SU-DHL-6 (cell line): ENCODE measurements at regions not wholly inside any gene's neighbourhood (a gene's known extent, or its start where the extent isn't known, plus 50 kb on each side); places are given as distances from the start of the nearest gene placed in this dataset.
"Not testable (repeated sequence)": the region's sequence is repeated elsewhere in the genome, so short reads cannot be mapped to it uniquely, and the experiment has no call there.

Experiments
- H2AFZ ChIP-seq: fragments of 200-600 bp; sonication (generic); 2 replicates; pipeline ENCODE4 v1.6.1; 2014; ENCODE audit warnings: low read depth, mild to moderate bottlenecking, moderate library complexity, mixed read lengths, antibody characterized with exemption, low read length; ENCODE audit not compliant: severe bottlenecking
- H3F3A ChIP-seq: fragments of 200-600 bp; shearing (Covaris generic); 2 replicates; pipeline ENCODE4 v1.6.0; 2016; ENCODE audit warnings: antibody characterized with exemption, mild to moderate bottlenecking; ENCODE audit not compliant: insufficient read depth
- H3K27ac ChIP-seq: fragments of 200-600 bp; sonication (generic); 2 replicates; pipeline ENCODE4 v1.5.1; 2016; ENCODE audit warnings: low read depth, mild to moderate bottlenecking, low read length, moderate library complexity, mixed read lengths
- H3K27me3 ChIP-seq: fragments of 200-600 bp; sonication (generic), shearing (Covaris generic); 2 replicates; pipeline ENCODE4 v1.6.0; 2014; ENCODE audit warnings: mild to moderate bottlenecking, low read length
- H3K36me3 ChIP-seq: fragments of 200-600 bp; sonication (generic); 2 replicates; pipeline ENCODE4 v1.6.1; 2014; ENCODE audit warnings: mild to moderate bottlenecking, low read length, mixed read lengths
- H3K4me2 ChIP-seq: fragments of 300-600, 200-600 bp; shearing (Covaris generic), sonication (generic); 2 replicates; pipeline ENCODE4 v1.6.0; 2014; ENCODE audit warnings: low read length, low read depth, mild to moderate bottlenecking; ENCODE audit not compliant: poor library complexity, severe bottlenecking
- H3K4me3 ChIP-seq: fragments of 200-600 bp; sonication (generic); 2 replicates; pipeline ENCODE4 v1.5.1; 2014; ENCODE audit warnings: antibody characterized with exemption, low read length, mild to moderate bottlenecking, mixed read lengths; ENCODE audit not compliant: insufficient read depth, poor library complexity, severe bottlenecking
- H3K79me2 ChIP-seq: fragments of 200-600 bp; sonication (generic); 2 replicates; pipeline ENCODE4 v1.6.1; 2014; ENCODE audit warnings: mild to moderate bottlenecking, low read length, moderate library complexity; ENCODE audit not compliant: insufficient read depth
- H3K9ac ChIP-seq: fragments of 200-600 bp; sonication (generic); 2 replicates; pipeline ENCODE4 v1.7.0; 2014; ENCODE audit warnings: mild to moderate bottlenecking, low read length
- H3K9me2 ChIP-seq: fragments of 200-600 bp; sonication (generic); replicated peaks from 2 replicates; pipeline ENCODE4 v1.6.1; 2014; ENCODE audit warnings: low read length; ENCODE audit not compliant: insufficient read depth
- H3K9me3 ChIP-seq: fragments of 200-600 bp; sonication (generic); 2 replicates; pipeline ENCODE4 v1.6.1; 2014; ENCODE audit warnings: low read length, mixed read lengths; ENCODE audit not compliant: insufficient read depth
- H4K20me1 ChIP-seq: fragments of 200-600 bp; sonication (generic); 2 replicates; pipeline ENCODE4 v1.6.1; 2014; ENCODE audit warnings: low read depth, mild to moderate bottlenecking, antibody characterized with exemption, low read length, moderate library complexity, mixed read lengths
- EZH2phosphoT487 ChIP-seq: fragments of 200-600 bp; sonication (generic), shearing (Covaris generic); conservative IDR thresholded peaks from 2 replicates; pipeline ENCODE4 v1.6.1; 2018; ENCODE audit warnings: mild to moderate bottlenecking, antibody characterized with exemption, low read length, moderate library complexity, mixed read lengths
- TF ChIP-seq, protein P1 (sequence below): fragments of 200-600 bp; sonication (generic); IDR thresholded peaks from one replicate; pipeline ENCODE4 v1.5.1; 2017; ENCODE audit warnings: antibody characterized with exemption, mild to moderate bottlenecking, low read length, moderate library complexity; ENCODE audit not compliant: insufficient read depth, poor library complexity, severe bottlenecking

DNA sequence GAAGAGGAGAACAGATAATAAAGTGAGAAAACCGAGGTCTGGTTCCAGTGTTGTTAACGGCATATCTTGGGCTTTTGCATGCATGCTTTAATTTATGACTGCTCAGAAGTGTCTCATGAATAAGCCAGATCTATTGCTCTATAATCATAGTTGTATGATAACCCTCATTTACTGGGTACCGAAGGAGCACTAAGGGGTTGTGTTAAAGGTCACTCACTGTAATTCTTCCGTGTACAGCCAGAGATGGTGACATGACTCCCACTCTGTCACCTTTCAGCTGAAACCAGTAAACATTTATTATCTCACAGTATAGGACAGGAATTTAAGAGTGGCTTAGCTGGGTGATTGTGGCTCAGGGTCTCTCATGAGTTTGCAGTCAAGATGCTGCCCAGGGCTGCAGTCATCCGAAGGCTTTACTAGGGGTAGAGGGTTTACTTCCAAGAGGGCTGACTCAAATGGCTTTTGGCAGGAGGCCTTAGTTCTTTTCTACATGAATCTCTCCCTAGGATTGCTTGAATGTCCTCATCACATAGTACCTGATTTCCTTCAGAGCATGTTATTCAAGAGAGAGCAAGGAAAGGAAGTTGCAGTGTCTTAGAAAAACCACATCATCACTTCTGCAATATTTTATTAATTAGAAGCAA, 107.0 kb downstream of the NAB1 start:
- Histone ChIP-seq H3K9me3 (no peaks in the 10 kb centered on the region), H3K4me2 (no peak overlapping the region), H4K20me1 (no peaks in the 10 kb centered on the region), H3K36me3 (no peaks in the 10 kb centered on the region), H2AFZ (no peak overlapping the region), H3K79me2 (no peaks in the 10 kb centered on the region), H3K4me3 (no peak overlapping the region), H3K9me2 (no peaks in the 10 kb centered on the region), H3K9ac (no peak overlapping the region), H3K27ac (no peak overlapping the region), H3F3A (no peaks in the 10 kb centered on the region), H3K27me3 (no peaks in the 10 kb centered on the region)
- TF ChIP-seq, protein P1, sequence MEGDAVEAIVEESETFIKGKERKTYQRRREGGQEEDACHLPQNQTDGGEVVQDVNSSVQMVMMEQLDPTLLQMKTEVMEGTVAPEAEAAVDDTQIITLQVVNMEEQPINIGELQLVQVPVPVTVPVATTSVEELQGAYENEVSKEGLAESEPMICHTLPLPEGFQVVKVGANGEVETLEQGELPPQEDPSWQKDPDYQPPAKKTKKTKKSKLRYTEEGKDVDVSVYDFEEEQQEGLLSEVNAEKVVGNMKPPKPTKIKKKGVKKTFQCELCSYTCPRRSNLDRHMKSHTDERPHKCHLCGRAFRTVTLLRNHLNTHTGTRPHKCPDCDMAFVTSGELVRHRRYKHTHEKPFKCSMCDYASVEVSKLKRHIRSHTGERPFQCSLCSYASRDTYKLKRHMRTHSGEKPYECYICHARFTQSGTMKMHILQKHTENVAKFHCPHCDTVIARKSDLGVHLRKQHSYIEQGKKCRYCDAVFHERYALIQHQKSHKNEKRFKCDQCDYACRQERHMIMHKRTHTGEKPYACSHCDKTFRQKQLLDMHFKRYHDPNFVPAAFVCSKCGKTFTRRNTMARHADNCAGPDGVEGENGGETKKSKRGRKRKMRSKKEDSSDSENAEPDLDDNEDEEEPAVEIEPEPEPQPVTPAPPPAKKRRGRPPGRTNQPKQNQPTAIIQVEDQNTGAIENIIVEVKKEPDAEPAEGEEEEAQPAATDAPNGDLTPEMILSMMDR = no peak
- TF ChIP-seq EZH2phosphoT487 = no peak

DNA sequence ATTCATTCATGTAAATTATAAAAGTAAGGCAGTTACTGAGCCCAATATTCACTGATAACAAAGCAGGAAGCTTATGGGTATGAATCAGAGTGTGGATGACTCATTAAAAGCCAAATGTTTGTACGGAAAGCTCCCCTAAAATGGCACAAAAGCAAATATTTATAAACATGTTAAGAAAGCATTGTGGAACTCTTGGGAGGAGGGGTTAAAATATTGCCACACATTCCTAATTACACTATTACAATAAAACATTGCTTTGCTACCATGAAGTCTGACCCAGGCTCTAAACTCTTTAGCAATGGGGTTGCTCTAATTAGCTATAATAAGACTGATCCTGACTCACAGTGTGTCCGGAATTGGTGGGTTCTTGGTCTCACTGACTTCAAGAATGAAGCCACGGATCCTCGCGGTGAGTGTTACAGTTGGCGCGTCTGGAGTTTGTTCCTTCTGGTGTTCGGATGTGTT, 110.9 kb downstream of the NAB1 start:
- Histone ChIP-seq H2AFZ (no peak overlapping the region), H3K9ac (no peak overlapping the region), H3K27ac (no peak overlapping the region), H3K9me3 (no peaks in the 10 kb centered on the region), H3K4me2 (no peak overlapping the region), H4K20me1 (no peaks in the 10 kb centered on the region), H3F3A (no peaks in the 10 kb centered on the region), H3K36me3 (no peaks in the 10 kb centered on the region), H3K9me2 (no peaks in the 10 kb centered on the region), H3K79me2 (no peaks in the 10 kb centered on the region), H3K4me3 (no peak overlapping the region), H3K27me3 (no peaks in the 10 kb centered on the region)
- TF ChIP-seq, protein P1 = no peak
- no peak for TF ChIP-seq EZH2phosphoT487

DNA sequence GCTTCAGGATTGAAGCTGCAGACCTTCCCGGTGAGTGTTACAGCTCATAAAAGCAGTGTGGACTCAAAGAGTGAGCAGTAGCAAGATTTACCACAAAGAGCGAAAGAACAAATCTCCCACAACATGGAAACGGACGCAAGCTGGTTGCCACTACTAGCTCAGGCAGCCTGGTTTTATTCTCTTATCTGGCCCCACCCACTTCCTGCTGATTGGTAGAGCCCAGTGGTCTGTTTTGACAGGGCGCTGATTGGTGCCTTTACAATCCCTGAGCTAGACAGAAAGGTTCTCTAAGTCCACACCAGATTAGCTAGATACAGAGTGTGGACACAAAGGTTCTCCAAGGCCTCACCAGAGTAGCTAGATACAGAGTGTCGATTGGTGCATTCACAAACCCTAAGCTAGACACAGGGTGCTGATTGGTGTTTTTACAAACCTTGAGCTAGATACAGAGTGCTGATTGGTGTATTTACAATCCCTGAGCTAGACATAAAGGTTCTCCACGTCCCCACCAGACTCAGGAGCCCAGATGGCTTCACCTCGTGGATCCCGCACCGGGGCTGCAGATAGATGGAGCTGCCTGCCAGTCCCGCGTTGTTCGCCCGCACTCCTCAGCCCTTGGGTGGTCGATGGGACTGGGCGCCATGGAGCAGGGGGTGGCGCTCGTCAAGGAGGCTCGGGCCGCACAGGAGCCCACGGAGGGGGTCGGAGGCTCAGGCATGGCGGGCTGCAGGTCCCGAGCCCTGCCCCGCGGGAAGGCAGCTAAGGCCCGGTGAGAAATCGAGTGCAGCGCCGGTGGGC, 111.7 kb downstream of the NAB1 start:
- H3F3A ChIP-seq, H3K36me3 ChIP-seq, H3K79me2 ChIP-seq, H3K4me2 ChIP-seq, H3K27me3 ChIP-seq, H4K20me1 ChIP-seq, H3K9ac ChIP-seq, H3K27ac ChIP-seq, H3K4me3 ChIP-seq, H3K9me2 ChIP-seq, H3K9me3 ChIP-seq, H2AFZ ChIP-seq: not testable (repeated sequence)

DNA sequence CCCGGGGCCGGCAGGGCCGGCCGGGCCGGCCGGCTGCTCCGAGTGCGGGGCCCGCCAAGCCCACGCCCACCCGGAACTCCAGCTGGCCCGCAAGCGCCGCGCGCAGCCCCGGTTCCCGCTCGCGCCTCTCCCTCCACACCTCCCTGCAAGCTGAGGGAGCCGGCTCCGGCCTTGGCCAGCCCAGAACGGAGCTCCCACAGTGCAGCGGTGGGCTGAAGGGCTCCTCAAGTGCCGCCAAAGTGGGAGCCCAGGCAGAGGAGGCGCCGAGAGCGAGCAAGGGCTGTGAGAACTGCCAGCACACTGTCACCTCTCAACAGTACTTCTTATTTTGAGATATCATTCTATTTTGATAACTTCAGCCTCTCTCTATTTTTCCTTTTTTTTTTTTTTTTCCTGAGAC, 112.3 kb downstream of the NAB1 start:
- H3K9ac ChIP-seq, H3K27me3 ChIP-seq, H4K20me1 ChIP-seq, H3K9me2 ChIP-seq, H3K36me3 ChIP-seq, H3F3A ChIP-seq, H3K27ac ChIP-seq, H3K4me2 ChIP-seq, H3K9me3 ChIP-seq, H3K4me3 ChIP-seq, H2AFZ ChIP-seq, H3K79me2 ChIP-seq: not testable (repeated sequence)
